PFSK-1 (cell line): ENCODE measurements at regions not wholly inside any gene's neighbourhood (a gene's known extent, or its start where the extent isn't known, plus 50 kb on each side); places are given as distances from the start of the nearest gene placed in this dataset.

Experiments used
- FOXP2 ChIP-seq: optimal IDR thresholded peaks from 2 replicates; pipeline ENCODE3; 2011; ENCODE audit warnings: borderline replicate concordance, control low read depth, inconsistent platforms; ENCODE audit not compliant: insufficient read depth; ENCODE audit errors: extremely low read length, extremely low read depth
- POLR2AphosphoS5 ChIP-seq: IDR thresholded peaks from 2 replicates; pipeline ENCODE4 v1.6.1; 2012; ENCODE audit warnings: low read depth, mild to moderate bottlenecking, control low read depth, low read length, moderate library complexity
- SIN3A ChIP-seq: IDR thresholded peaks from 2 replicates; pipeline ENCODE4 v1.6.1; 2012; ENCODE audit warnings: mild to moderate bottlenecking, low read length, moderate library complexity, borderline replicate concordance; ENCODE audit not compliant: insufficient read depth
- TAF1 ChIP-seq: IDR thresholded peaks from 2 replicates; pipeline ENCODE4 v1.6.1; 2012; ENCODE audit warnings: low read length, control low read depth, borderline replicate concordance; ENCODE audit not compliant: insufficient read depth
- TF ChIP-seq, protein P1 (sequence below), 2 experiments: IDR thresholded peaks; 2 replicates each; pipeline versions ENCODE4 v1.6.1 to v1.8.0; 2011 to 2012; ENCODE audit warnings: low read depth in 2 of 2, low read length in 2 of 2, control low read depth in 1 of 2, inconsistent platforms in 1 of 2, mild to moderate bottlenecking in 1 of 2, moderate library complexity in 1 of 2; ENCODE audit not compliant: insufficient read depth in 1 of 2

DNA sequence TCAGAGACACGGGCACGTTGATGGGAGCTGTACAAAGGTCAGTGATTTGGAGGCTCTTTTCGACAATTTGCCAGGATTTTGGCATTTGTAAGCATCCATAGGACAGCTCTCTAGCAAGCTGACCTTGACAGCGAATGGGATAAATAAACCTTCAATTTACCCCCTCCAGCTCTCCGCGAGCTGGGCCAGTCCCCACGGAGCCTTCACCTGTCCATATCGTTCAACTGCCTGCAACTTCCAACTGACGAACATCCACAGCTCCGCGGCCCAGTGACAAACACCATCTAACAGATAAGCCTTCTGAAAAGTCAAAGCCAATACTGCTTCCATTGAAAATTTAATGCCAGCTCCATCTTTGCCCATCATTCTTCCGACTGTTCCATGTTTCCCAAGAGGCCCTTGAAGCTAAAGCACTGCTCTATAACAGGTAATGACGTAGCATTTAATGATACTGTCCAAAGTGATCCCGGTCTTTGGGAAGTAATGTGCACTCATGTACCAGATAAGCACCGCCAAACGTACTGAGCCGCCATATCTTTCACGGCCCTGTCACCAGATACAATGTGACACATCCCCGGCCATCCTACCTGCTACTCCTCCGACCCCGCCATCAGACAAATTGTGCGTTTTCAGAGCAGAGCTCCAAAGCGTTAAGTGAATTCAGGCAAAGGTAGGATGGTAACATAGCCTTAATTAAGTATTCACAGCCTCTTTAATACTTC, 365.3 kb upstream of the ZNF507 start:
- no peak for TF ChIP-seq TAF1

DNA sequence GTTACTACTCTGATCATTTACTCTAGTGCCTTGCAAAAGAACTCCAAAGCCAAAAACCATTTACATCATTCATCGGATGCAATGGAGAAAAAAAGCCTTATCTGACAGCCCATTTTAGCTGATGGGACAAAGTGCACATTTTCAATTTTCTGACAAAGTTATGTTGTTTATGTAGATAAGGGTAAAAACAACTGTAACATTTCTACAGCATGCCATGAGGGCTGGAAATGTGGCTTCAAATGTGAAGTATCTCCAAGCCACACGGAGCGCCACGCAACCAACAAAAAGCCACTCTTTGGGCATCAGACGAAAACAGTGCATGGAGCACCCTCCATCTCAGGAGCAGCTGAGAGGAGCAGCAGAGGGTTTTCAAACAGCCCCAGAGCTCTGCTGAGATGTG, 364.6 kb upstream of the ZNF507 start:
- TF ChIP-seq TAF1 (no peak), SIN3A (no peak), POLR2AphosphoS5 (no peak), FOXP2 (no peak)
- TF ChIP-seq, protein P1, sequence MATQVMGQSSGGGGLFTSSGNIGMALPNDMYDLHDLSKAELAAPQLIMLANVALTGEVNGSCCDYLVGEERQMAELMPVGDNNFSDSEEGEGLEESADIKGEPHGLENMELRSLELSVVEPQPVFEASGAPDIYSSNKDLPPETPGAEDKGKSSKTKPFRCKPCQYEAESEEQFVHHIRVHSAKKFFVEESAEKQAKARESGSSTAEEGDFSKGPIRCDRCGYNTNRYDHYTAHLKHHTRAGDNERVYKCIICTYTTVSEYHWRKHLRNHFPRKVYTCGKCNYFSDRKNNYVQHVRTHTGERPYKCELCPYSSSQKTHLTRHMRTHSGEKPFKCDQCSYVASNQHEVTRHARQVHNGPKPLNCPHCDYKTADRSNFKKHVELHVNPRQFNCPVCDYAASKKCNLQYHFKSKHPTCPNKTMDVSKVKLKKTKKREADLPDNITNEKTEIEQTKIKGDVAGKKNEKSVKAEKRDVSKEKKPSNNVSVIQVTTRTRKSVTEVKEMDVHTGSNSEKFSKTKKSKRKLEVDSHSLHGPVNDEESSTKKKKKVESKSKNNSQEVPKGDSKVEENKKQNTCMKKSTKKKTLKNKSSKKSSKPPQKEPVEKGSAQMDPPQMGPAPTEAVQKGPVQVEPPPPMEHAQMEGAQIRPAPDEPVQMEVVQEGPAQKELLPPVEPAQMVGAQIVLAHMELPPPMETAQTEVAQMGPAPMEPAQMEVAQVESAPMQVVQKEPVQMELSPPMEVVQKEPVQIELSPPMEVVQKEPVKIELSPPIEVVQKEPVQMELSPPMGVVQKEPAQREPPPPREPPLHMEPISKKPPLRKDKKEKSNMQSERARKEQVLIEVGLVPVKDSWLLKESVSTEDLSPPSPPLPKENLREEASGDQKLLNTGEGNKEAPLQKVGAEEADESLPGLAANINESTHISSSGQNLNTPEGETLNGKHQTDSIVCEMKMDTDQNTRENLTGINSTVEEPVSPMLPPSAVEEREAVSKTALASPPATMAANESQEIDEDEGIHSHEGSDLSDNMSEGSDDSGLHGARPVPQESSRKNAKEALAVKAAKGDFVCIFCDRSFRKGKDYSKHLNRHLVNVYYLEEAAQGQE (IDR thresholded peaks at IDR 0.05; ENCODE audit: insufficient read depth in 1 of 2, low read depth in 2 of 2, low read length in 2 of 2) = no peak

DNA sequence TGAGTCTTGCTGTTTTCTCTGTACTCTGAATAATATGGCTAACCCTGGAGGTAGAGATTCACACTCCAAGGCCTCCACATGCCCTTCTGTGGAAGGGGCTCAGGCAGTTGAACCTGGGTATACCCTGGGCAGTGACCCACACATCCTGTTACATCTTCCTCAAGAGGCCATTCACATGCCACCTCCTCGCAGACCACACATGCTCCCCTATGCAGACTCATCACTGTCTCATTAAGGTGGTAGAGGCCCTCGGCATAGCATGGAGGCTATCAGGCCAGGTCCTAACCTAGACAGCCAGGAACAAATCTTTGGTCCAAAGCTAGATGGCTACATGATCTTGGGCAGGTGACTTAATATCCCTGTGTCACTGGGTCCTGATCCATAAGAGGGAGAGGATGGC, 363.9 kb upstream of the ZNF507 start:
- TF ChIP-seq POLR2AphosphoS5 (no peak), TAF1 (no peak), SIN3A (no peak), FOXP2 (no peak)
- TF ChIP-seq, protein P1 (IDR thresholded peaks at IDR 0.05; ENCODE audit: insufficient read depth in 1 of 2, low read depth in 2 of 2, low read length in 2 of 2) = no peak

DNA sequence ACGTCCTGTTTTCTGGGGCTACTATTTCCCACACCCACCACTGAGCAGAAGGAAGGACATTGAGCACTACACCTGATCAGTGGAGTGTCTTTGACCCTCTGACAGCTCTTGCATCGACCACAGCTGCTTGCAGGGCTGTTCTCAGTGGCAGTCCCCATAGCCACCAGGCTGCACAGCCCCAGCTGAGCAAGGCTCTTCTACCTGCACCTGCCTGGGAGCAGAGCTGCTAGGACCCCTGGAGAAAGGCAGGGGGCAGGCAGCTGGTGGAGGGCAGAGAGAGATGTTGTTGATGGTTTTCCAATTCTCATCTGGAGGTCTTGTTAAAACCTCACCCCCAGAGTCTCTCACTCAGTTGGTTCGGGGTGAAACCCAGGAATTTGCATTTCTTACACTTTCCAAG, 361.8 kb upstream of the ZNF507 start:
- no peak for TF ChIP-seq FOXP2
- no peak for TF ChIP-seq POLR2AphosphoS5
- no peak for TF ChIP-seq SIN3A
- TF ChIP-seq TAF1 = no peak
- TF ChIP-seq, protein P1 (IDR thresholded peaks at IDR 0.05; ENCODE audit: insufficient read depth in 1 of 2, low read depth in 2 of 2, low read length in 2 of 2) = no peak

DNA sequence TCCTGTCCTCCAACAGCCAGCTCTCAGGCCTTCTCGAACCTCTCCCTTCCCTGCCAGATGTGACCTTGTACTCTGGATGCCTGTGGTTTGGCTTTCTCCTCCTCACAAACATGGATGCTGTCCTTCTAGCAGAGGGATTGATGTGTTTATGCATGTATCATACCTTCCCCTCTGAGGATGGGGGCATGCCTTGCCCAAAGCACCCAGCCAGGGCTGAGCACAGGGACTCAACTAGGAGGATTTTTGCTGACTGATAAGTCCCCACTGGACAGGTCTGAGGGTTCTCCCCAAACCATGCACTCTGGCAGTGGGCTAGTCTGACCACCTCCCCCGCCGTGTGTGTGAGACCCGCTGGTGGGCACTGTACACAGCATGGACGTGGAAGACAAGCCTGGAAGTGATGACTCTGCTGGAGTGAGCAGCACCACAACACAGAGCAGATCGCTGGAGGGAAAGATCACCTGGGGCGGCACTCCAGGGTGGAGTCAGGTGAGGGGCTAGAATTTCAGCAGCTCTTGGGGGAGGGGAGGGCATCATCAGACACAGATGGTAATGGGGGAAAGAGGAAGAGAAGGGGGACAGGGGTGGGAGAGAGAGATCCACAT, 360.3 kb upstream of the ZNF507 start:
- TF ChIP-seq FOXP2 (no peak), TAF1 (no peak), SIN3A (no peak), POLR2AphosphoS5 (no peak)
- TF ChIP-seq, protein P1 (IDR thresholded peaks at IDR 0.05; ENCODE audit: insufficient read depth in 1 of 2, low read depth in 2 of 2, low read length in 2 of 2) = no peak

DNA sequence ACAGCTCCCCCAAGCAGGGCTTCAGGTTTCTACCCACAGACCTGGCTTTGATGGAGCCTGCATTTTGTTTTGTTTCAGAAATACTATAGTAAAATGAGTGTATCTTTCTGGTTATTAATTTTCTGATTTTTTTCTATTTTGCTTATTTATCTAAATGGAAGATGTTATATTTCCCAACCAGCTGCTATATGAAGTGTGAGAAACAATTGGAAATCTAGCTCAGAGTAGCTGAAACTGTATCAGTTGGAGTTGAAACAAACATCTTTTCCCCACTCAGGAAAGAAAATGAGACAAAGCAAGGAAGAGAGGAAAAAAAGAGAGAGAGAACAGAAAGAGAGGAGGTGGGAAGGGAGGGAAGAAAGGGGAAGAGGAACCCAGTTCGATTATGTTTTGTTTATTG, 358.5 kb upstream of the ZNF507 start:
- TF ChIP-seq FOXP2 (no peak), TAF1 (no peak), POLR2AphosphoS5 (no peak), SIN3A (no peak)
- TF ChIP-seq, protein P1 (IDR thresholded peaks at IDR 0.05; ENCODE audit: insufficient read depth in 1 of 2, low read depth in 2 of 2, low read length in 2 of 2) = no peak
